GM23338 (cell line): ENCODE measurements at regions not wholly inside any gene's neighbourhood (a gene's known extent, or its start where the extent isn't known, plus 50 kb on each side); places are given as distances from the start of the nearest gene placed in this dataset.

ENCODE experiments used
- CREB1 ChIP-seq: fragments of 250-450 bp; sonication (Bioruptor Pico); IDR thresholded peaks from 2 replicates; pipeline ENCODE4 v1.5.0; 2020; ENCODE audit warnings: low read depth, mild to moderate bottlenecking, moderate library complexity
- EZH2 ChIP-seq: fragments of 200-600 bp; sonication (generic); IDR thresholded peaks from one replicate; pipeline ENCODE4 v1.8.0; 2017; ENCODE audit warnings: antibody characterized with exemption, mild to moderate bottlenecking, low read depth; ENCODE audit not compliant: unreplicated experiment
- EZH2phosphoT487 ChIP-seq: fragments of 200-600 bp; sonication (generic); IDR thresholded peaks from one replicate; pipeline ENCODE4 v1.8.1; 2018; ENCODE audit warnings: antibody characterized with exemption; ENCODE audit not compliant: unreplicated experiment
- JUNB ChIP-seq: IDR thresholded peaks from one replicate; pipeline ENCODE4 v1.6.1; 2016; ENCODE audit warnings: antibody characterized with exemption; ENCODE audit not compliant: unreplicated experiment
- POLR2AphosphoS5 ChIP-seq: IDR thresholded peaks from 2 replicates; pipeline ENCODE4 v1.6.1; 2016; ENCODE audit warnings: antibody characterized with exemption, low read depth
- STAT1 ChIP-seq: IDR thresholded peaks from one replicate; pipeline ENCODE4 v1.6.1; 2016; ENCODE audit warnings: antibody characterized with exemption; ENCODE audit not compliant: unreplicated experiment
- TF ChIP-seq, protein P1 (sequence below), 2 experiments: fragments of 200-600 bp in 1 of 2; sonication (generic) in 1 of 2; conservative IDR thresholded peaks; 2 replicates each; pipeline versions ENCODE4 v1.5.1 to v1.6.1; 2016 to 2017; ENCODE audit warnings: antibody characterized with exemption in 2 of 2, low read depth in 2 of 2, mild to moderate bottlenecking in 2 of 2, moderate library complexity in 1 of 2
- TF ChIP-seq, protein P2 (sequence below): IDR thresholded peaks from one replicate; pipeline ENCODE4 v1.6.1; 2018; ENCODE audit warnings: antibody characterized with exemption; ENCODE audit not compliant: unreplicated experiment
- TF ChIP-seq, protein P3 (sequence below): IDR thresholded peaks from 2 replicates; pipeline ENCODE4 v1.6.1; 2016; ENCODE audit warnings: antibody characterized with exemption

- TF ChIP-seq POLR2AphosphoS5 (no peak), EZH2phosphoT487 (no peak), EZH2 (no peak), STAT1 (no peak), JUNB (no peak), CREB1 (CRISPR knock-in tag) (no peak)
- TF ChIP-seq, protein P1, sequence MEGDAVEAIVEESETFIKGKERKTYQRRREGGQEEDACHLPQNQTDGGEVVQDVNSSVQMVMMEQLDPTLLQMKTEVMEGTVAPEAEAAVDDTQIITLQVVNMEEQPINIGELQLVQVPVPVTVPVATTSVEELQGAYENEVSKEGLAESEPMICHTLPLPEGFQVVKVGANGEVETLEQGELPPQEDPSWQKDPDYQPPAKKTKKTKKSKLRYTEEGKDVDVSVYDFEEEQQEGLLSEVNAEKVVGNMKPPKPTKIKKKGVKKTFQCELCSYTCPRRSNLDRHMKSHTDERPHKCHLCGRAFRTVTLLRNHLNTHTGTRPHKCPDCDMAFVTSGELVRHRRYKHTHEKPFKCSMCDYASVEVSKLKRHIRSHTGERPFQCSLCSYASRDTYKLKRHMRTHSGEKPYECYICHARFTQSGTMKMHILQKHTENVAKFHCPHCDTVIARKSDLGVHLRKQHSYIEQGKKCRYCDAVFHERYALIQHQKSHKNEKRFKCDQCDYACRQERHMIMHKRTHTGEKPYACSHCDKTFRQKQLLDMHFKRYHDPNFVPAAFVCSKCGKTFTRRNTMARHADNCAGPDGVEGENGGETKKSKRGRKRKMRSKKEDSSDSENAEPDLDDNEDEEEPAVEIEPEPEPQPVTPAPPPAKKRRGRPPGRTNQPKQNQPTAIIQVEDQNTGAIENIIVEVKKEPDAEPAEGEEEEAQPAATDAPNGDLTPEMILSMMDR (conservative IDR thresholded peaks at IDR 0.05; ENCODE audit: low read depth in 2 of 2) = no peak
- TF ChIP-seq, protein P2, sequence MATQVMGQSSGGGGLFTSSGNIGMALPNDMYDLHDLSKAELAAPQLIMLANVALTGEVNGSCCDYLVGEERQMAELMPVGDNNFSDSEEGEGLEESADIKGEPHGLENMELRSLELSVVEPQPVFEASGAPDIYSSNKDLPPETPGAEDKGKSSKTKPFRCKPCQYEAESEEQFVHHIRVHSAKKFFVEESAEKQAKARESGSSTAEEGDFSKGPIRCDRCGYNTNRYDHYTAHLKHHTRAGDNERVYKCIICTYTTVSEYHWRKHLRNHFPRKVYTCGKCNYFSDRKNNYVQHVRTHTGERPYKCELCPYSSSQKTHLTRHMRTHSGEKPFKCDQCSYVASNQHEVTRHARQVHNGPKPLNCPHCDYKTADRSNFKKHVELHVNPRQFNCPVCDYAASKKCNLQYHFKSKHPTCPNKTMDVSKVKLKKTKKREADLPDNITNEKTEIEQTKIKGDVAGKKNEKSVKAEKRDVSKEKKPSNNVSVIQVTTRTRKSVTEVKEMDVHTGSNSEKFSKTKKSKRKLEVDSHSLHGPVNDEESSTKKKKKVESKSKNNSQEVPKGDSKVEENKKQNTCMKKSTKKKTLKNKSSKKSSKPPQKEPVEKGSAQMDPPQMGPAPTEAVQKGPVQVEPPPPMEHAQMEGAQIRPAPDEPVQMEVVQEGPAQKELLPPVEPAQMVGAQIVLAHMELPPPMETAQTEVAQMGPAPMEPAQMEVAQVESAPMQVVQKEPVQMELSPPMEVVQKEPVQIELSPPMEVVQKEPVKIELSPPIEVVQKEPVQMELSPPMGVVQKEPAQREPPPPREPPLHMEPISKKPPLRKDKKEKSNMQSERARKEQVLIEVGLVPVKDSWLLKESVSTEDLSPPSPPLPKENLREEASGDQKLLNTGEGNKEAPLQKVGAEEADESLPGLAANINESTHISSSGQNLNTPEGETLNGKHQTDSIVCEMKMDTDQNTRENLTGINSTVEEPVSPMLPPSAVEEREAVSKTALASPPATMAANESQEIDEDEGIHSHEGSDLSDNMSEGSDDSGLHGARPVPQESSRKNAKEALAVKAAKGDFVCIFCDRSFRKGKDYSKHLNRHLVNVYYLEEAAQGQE = no peak
- TF ChIP-seq, protein P3, sequence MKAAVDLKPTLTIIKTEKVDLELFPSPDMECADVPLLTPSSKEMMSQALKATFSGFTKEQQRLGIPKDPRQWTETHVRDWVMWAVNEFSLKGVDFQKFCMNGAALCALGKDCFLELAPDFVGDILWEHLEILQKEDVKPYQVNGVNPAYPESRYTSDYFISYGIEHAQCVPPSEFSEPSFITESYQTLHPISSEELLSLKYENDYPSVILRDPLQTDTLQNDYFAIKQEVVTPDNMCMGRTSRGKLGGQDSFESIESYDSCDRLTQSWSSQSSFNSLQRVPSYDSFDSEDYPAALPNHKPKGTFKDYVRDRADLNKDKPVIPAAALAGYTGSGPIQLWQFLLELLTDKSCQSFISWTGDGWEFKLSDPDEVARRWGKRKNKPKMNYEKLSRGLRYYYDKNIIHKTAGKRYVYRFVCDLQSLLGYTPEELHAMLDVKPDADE = no peak
Observed at GRCh38 chr15:62500325-62500724, 335.2 kb upstream of the C2CD4B start.
